H1 (cell line): ENCODE measurements at regions not wholly inside any gene's neighbourhood (a gene's known extent, or its start where the extent isn't known, plus 50 kb on each side); places are given as distances from the start of the nearest gene placed in this dataset.

ENCODE experiments used
- CTCF ChIA-PET: fragments of 300-600 bp; sonication (Branson Sonifier 250); formaldehyde crosslinking; loops from one replicate; lab custom pipeline; 2021; ENCODE audit not compliant: partially characterized antibody; lab: Charles Lee
- POLR2A ChIA-PET: fragments of 300-600 bp; sonication (Branson Sonifier 250); formaldehyde crosslinking; loops from one replicate; lab custom pipeline; 2021; ENCODE audit warnings: inconsistent platforms; ENCODE audit not compliant: partially characterized antibody; lab: Charles Lee
- DNase-seq, 2 experiments: peaks; one replicate each; pipeline versions ENCODE4 v3.0.0 to v3.0.0-alpha.2; 2010 to 2022; ENCODE audit warnings: low spot score in 2 of 2, low read depth in 1 of 2, mixed read lengths in 1 of 2
- FAIRE-seq: peaks from 2 replicates; lab custom pipeline; 2011; peaks lifted over from hg19 to GRCh38; lab: Jason Lieb, UNC
- H2AFZ ChIP-seq: 2 replicates; pipeline ENCODE4 v1.8.1; 2012; ENCODE audit warnings: low read length, inconsistent platforms
- H2AK5ac ChIP-seq: 2 replicates; pipeline ENCODE4 v1.6.1; 2013; ENCODE audit warnings: low read depth, low read length
- H2BK120ac ChIP-seq: replicated peaks from 2 replicates; pipeline ENCODE3; 2013; ENCODE audit warnings: low read depth, low read length, inconsistent platforms
- H2BK12ac ChIP-seq: 2 replicates; pipeline ENCODE4 v1.6.1; 2013; ENCODE audit warnings: low read depth, low read length
- H2BK15ac ChIP-seq: 2 replicates; pipeline ENCODE4 v1.6.1; 2013; ENCODE audit warnings: low read length
- H2BK20ac ChIP-seq: 2 replicates; pipeline ENCODE4 v1.6.1; 2013; ENCODE audit warnings: low read length
- H2BK5ac ChIP-seq: 2 replicates; pipeline ENCODE4 v1.6.1; 2013; ENCODE audit warnings: low read depth, low read length
- H3K14ac ChIP-seq: 2 replicates; pipeline ENCODE4 v1.6.1; 2013; ENCODE audit warnings: inconsistent platforms; ENCODE audit not compliant: insufficient read length
- H3K18ac ChIP-seq: 2 replicates; pipeline ENCODE4 v1.6.1; 2013; ENCODE audit warnings: low read length; ENCODE audit errors: extremely low read depth
- H3K23ac ChIP-seq: 2 replicates; pipeline ENCODE4 v1.6.1; 2013; ENCODE audit warnings: inconsistent platforms; ENCODE audit not compliant: insufficient read length
- H3K23me2 ChIP-seq: 2 replicates; pipeline ENCODE4 v1.6.1; 2013; ENCODE audit warnings: low read depth, low read length
- H3K27ac ChIP-seq: 2 replicates; pipeline ENCODE4 v1.6.1; 2011; ENCODE audit warnings: low read depth, low read length, inconsistent platforms
- H3K27me3 ChIP-seq, 4 experiments: replicated peaks in 1 of 4; 1 replicate in 1 of 4; 2 replicates in 3 of 4; pipeline versions ENCODE4 v1.6.1 to v1.8.1; 2011 to 2013; ENCODE audit warnings: low read length in 3 of 4, mild to moderate bottlenecking in 3 of 4, inconsistent platforms in 2 of 4, mixed read lengths in 2 of 4, moderate library complexity in 1 of 4; ENCODE audit not compliant: control insufficient read depth in 3 of 4, insufficient read depth in 3 of 4; ENCODE audit errors: extremely low read depth in 1 of 4
- H3K36me3 ChIP-seq, 4 experiments: 2 replicates each; pipeline versions ENCODE4 v1.6.1 to v1.8.1; 2011 to 2013; ENCODE audit warnings: mild to moderate bottlenecking in 4 of 4, low read length in 3 of 4, moderate library complexity in 2 of 4, control low read depth in 1 of 4, inconsistent platforms in 1 of 4; ENCODE audit not compliant: insufficient read depth in 4 of 4, control insufficient read depth in 2 of 4
- H3K4ac ChIP-seq: replicated peaks from 2 replicates; pipeline ENCODE3; 2013; ENCODE audit warnings: low read length, low read depth, mixed read lengths, inconsistent platforms; ENCODE audit not compliant: insufficient read length
- H3K4me1 ChIP-seq, 4 experiments: replicated peaks in 1 of 4; 1 replicate in 1 of 4; 2 replicates in 3 of 4; pipeline versions ENCODE4 v1.6.1 to v1.8.1; 2011 to 2013; ENCODE audit warnings: low read length in 3 of 4, inconsistent platforms in 2 of 4, mixed read lengths in 1 of 4; ENCODE audit not compliant: insufficient read depth in 4 of 4, control insufficient read depth in 3 of 4
- H3K4me2 ChIP-seq, 2 experiments: 2 replicates each; pipeline versions ENCODE4 v1.6.1 to v1.8.1; 2011 to 2013; ENCODE audit warnings: low read depth in 2 of 2, low read length in 2 of 2, control low read depth in 1 of 2, inconsistent platforms in 1 of 2, mild to moderate bottlenecking in 1 of 2; ENCODE audit not compliant: insufficient read depth in 1 of 2
- H3K4me3 ChIP-seq, 4 experiments: fragments of 200-600, 300-600 bp in 1 of 4; sonication (generic), shearing (Covaris generic), sonication (Bioruptor Twin) in 1 of 4; 2 replicates each; pipeline versions ENCODE4 v1.5.1 to v1.8.1; 2011 to 2016; ENCODE audit warnings: low read length in 4 of 4, low read depth in 3 of 4, control low read depth in 2 of 4, inconsistent platforms in 2 of 4, mild to moderate bottlenecking in 2 of 4, mixed read lengths in 1 of 4, moderate library complexity in 1 of 4; ENCODE audit not compliant: insufficient read depth in 2 of 4; ENCODE audit errors: extremely low read depth in 1 of 4
- H3K56ac ChIP-seq: replicated peaks from 2 replicates; pipeline ENCODE3; 2013; ENCODE audit warnings: low read depth, mild to moderate bottlenecking, mixed read lengths, low read length, inconsistent platforms; ENCODE audit not compliant: insufficient read length
- H3K79me1 ChIP-seq: 2 replicates; pipeline ENCODE4 v1.6.1; 2013; ENCODE audit warnings: low read depth, low read length, control low read depth
- H3K79me2 ChIP-seq, 2 experiments: 2 replicates each; pipeline versions ENCODE4 v1.6.1 to v1.8.1; 2012 to 2013; ENCODE audit warnings: low read length in 2 of 2, mild to moderate bottlenecking in 2 of 2, inconsistent platforms in 1 of 2; ENCODE audit not compliant: insufficient read depth in 2 of 2, control insufficient read depth in 1 of 2
- H3K9ac ChIP-seq, 4 experiments: replicated peaks in 1 of 4; 1 replicate in 1 of 4; 2 replicates in 3 of 4; pipeline versions ENCODE4 v1.6.1 to v1.8.1; 2011 to 2013; ENCODE audit warnings: low read depth in 3 of 4, low read length in 3 of 4, control low read depth in 2 of 4, mild to moderate bottlenecking in 2 of 4, moderate library complexity in 2 of 4, inconsistent platforms in 1 of 4; ENCODE audit errors: extremely low read depth in 1 of 4
- H3K9me3 ChIP-seq, 2 experiments: 2 replicates each; pipeline versions ENCODE4 v1.6.1 to v1.8.1; 2012 to 2013; ENCODE audit warnings: mild to moderate bottlenecking in 2 of 2, moderate library complexity in 2 of 2, control low read depth in 1 of 2, inconsistent platforms in 1 of 2, low read depth in 1 of 2, low read length in 1 of 2, mixed read lengths in 1 of 2; ENCODE audit not compliant: insufficient read depth in 2 of 2
- H4K20me1 ChIP-seq, 2 experiments: replicated peaks in 1 of 2; 2 replicates each; pipeline versions ENCODE3 to v1.8.1; 2011 to 2013; ENCODE audit warnings: inconsistent platforms in 2 of 2, low read length in 2 of 2, mild to moderate bottlenecking in 1 of 2; ENCODE audit not compliant: insufficient read depth in 2 of 2, control insufficient read depth in 1 of 2
- H4K5ac ChIP-seq: 2 replicates; pipeline ENCODE4 v1.6.1; 2013; ENCODE audit warnings: low read length, low read depth, mixed read lengths, inconsistent platforms; ENCODE audit not compliant: insufficient read length
- H4K8ac ChIP-seq: 2 replicates; pipeline ENCODE4 v1.8.0; 2013; ENCODE audit warnings: mild to moderate bottlenecking, moderate library complexity, low read length, inconsistent platforms; ENCODE audit not compliant: insufficient read depth; ENCODE audit errors: extremely low read depth
- H4K91ac ChIP-seq: replicated peaks from 2 replicates; pipeline ENCODE3; 2013; ENCODE audit warnings: low read length, mixed read lengths, inconsistent platforms; ENCODE audit not compliant: insufficient read length
- ASH2L ChIP-seq: fragments of 200-600, 300-600 bp; sonication (generic); IDR thresholded peaks from one replicate; pipeline ENCODE4 v1.7.1; 2017; ENCODE audit warnings: low read length
- CBX5 ChIP-seq: fragments of 300-800, 300-1000 bp; sonication (generic); IDR thresholded peaks from 2 replicates; pipeline ENCODE4 v1.7.1; 2016; ENCODE audit warnings: antibody characterized with exemption, low read length, low read depth
- CBX8 ChIP-seq: fragments of 300-800, 300-1000 bp; sonication (generic); IDR thresholded peaks from 2 replicates; pipeline ENCODE4 v1.7.1; 2016; ENCODE audit warnings: low read depth, low read length, borderline replicate concordance
- CEBPB ChIP-seq: IDR thresholded peaks from 2 replicates; pipeline ENCODE4 v1.6.1; 2012; ENCODE audit warnings: low read depth, low read length
- CHD2 ChIP-seq: IDR thresholded peaks from 2 replicates; pipeline ENCODE4 v1.6.1; 2012; ENCODE audit warnings: low read length, improper control_type of control experiment
- CTBP2 ChIP-seq: IDR thresholded peaks from 2 replicates; pipeline ENCODE4 v1.7.0; 2011; ENCODE audit warnings: borderline replicate concordance, mild to moderate bottlenecking, moderate library complexity, mixed read lengths, low read length; ENCODE audit not compliant: insufficient read depth, insufficient read length
- JUND ChIP-seq: IDR thresholded peaks from 2 replicates; pipeline ENCODE4 v1.6.1; 2011; ENCODE audit warnings: mild to moderate bottlenecking, improper control_type of control experiment, low read length
- KDM1A ChIP-seq: fragments of 200-600, 300-600 bp; sonication (generic); IDR thresholded peaks from 2 replicates; pipeline ENCODE4 v1.7.1; 2016; ENCODE audit warnings: mild to moderate bottlenecking, low read length, borderline replicate concordance
- KDM4A ChIP-seq: IDR thresholded peaks from one replicate; pipeline ENCODE4 v1.7.1; 2012; ENCODE audit warnings: low read depth, mild to moderate bottlenecking, moderate library complexity, low read length, inconsistent platforms; ENCODE audit not compliant: severe bottlenecking
- KDM5A ChIP-seq: fragments of 200-600 bp; IDR thresholded peaks from 2 replicates; pipeline ENCODE4 v1.7.1; 2012; ENCODE audit warnings: mild to moderate bottlenecking, low read length, inconsistent platforms, mixed read lengths
- RNF2 ChIP-seq: fragments of 200-900, 300-1000 bp; sonication (generic); IDR thresholded peaks from 2 replicates; pipeline ENCODE4 v1.7.1; 2016; ENCODE audit warnings: borderline replicate concordance, low read depth, mild to moderate bottlenecking, antibody characterized with exemption, low read length; ENCODE audit not compliant: poor library complexity, severe bottlenecking; ENCODE audit errors: missing control alignments
- SIRT6 ChIP-seq: IDR thresholded peaks from one replicate; pipeline ENCODE4 v1.7.1; 2012; ENCODE audit warnings: low read length, inconsistent platforms
- SP2 ChIP-seq: IDR thresholded peaks from 2 replicates; pipeline ENCODE4 v1.6.1; 2012; ENCODE audit warnings: mild to moderate bottlenecking, low read length, inconsistent platforms
- SRF ChIP-seq: IDR thresholded peaks from 2 replicates; pipeline ENCODE4 v1.6.1; 2011; ENCODE audit warnings: mild to moderate bottlenecking, low read depth, low read length, moderate library complexity
- TCF12 ChIP-seq: IDR thresholded peaks from 2 replicates; pipeline ENCODE4 v1.6.1; 2011; ENCODE audit warnings: low read depth, mild to moderate bottlenecking, low read length
- WGBS, 2 experiments: shearing (Covaris generic) in 1 of 2; methylation state at CpG; one replicate each; pipeline versions ENCODE4 v1.1.6 to v1.1.7; 2013 to 2015; ENCODE audit warnings: low lambda C conversion rate in 2 of 2, mixed read lengths in 2 of 2, inconsistent platforms in 1 of 2, low coverage in 1 of 2, missing lambda C conversion rate in 1 of 2; ENCODE audit not compliant: insufficient replicate concordance in 2 of 2, insufficient coverage in 1 of 2, insufficient read length in 1 of 2; ENCODE audit errors: extremely low coverage in 1 of 2, missing lambda C conversion rate in 1 of 2; 5-methylcytosine and 5-hydroxymethylcytosine counted together

DNA sequence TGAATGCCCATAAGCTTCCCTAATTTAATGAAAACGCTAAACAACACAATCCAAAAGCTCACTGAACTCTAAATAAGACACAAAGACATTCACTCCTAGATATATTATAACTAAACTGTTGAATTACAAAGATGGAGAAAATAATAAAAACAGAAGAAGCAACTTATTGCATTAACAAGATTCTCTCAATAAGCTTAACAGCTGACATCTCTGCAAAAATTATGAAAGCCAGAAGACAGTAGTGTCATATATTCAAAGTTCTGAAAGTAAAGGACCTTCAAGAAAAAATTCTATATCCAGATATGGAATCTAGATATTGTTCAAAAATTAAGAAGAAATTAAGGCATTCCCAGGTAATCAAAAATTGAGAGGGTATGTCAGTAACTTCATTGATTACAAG lies 957.8 kb upstream of the TYRP1 start:
- Histone ChIP-seq H3K79me1 (no peaks in the 10 kb centered on the region), H2AK5ac (no peak overlapping the region), H3K27ac (no peak overlapping the region), H3K4ac (no peak overlapping the region), H2BK5ac (no peak overlapping the region), H3K4me3 (no peak overlapping the region), H3K14ac (no peak overlapping the region), H2AFZ (no peak overlapping the region), H2BK12ac (no peak overlapping the region), H3K9me3 (no peaks in the 10 kb centered on the region), H3K4me1 (no peaks in the 10 kb centered on the region), H2BK20ac (no peak overlapping the region), H4K91ac (no peak overlapping the region), H4K8ac (no peak overlapping the region), H2BK120ac (no peak overlapping the region), H3K23me2 (no peaks in the 10 kb centered on the region), H3K4me2 (no peak overlapping the region), H3K9ac (no peak overlapping the region), H2BK15ac (no peak overlapping the region), H3K23ac (no peak overlapping the region), H3K79me2 (no peaks in the 10 kb centered on the region)
- POLR2A ChIA-PET = no interaction called here
- TF ChIP-seq ASH2L (no peak), CEBPB (no peak), KDM5A (no peak), RNF2 (no peak), KDM1A (no peak), SP2 (no peak), CTBP2 (no peak), SIRT6 (no peak), CBX5 (no peak), CBX8 (no peak), TCF12 (no peak), CHD2 (no peak), JUND (no peak), KDM4A (no peak), SRF (no peak)
- TF ChIP-seq, all 59 proteins: peak for 0
- CTCF ChIA-PET = no interaction called here
- H4K5ac ChIP-seq = no peak overlapping the region
- 88% methylated on average over 1 of the region's 1 CpG; no CpG with 5 or more reads in 1 of the 2 experiments for WGBS, 2 experiments
- no peaks in the 10 kb centered on the region for H3K27me3 ChIP-seq
- H3K56ac ChIP-seq = no peak overlapping the region
- DNase-seq (no peak), FAIRE-seq (no peak)
- no peaks in the 10 kb centered on the region for H3K36me3 ChIP-seq
- H3K18ac ChIP-seq = no peak overlapping the region
- H4K20me1 ChIP-seq = no peaks in the 10 kb centered on the region
